A549 (cell line): ENCODE measurements at regions not wholly inside any gene's neighbourhood (a gene's known extent, or its start where the extent isn't known, plus 50 kb on each side); places are given as distances from the start of the nearest gene placed in this dataset.
A peak's percentile ranks its signal among the peaks of the same experiment; 100 is the strongest.

ENCODE experiments used
- ATAC-seq, 2 experiments: fragments of 200-7000 bp in 1 of 2; fragments of >200 bp in 1 of 2; cut with Nextera tagmentation in 1 of 2; cut with Tn5 transposase in 1 of 2; 3 replicates each; pipeline versions ENCODE4 v1.8.0 to v1.9.1; 2018 to 2020; ENCODE audit warnings: mild to moderate bottlenecking in 1 of 2, moderate library complexity in 1 of 2
- CTCF ChIA-PET: fragments of 300-600 bp; sonication (Branson Sonifier 250); formaldehyde crosslinking; extraction: SDS; loops from one replicate; lab custom pipeline; 2021; ENCODE audit warnings: antibody characterized with exemption, inconsistent platforms; lab: Yijun Ruan, JAX
- POLR2A ChIA-PET: fragments of 350-600 bp; formaldehyde crosslinking; extraction: SDS; loops from one replicate; lab custom pipeline; 2021; ENCODE audit warnings: antibody characterized with exemption, inconsistent platforms; lab: Yijun Ruan, JAX
- DNase-seq, 2 experiments: peaks; one replicate each; pipeline versions ENCODE4 v3.0.0 to v3.0.0-alpha.2; 2011 to 2016; ENCODE audit warnings: low read depth in 1 of 2, low spot score in 1 of 2
- FAIRE-seq: peaks from 2 replicates; lab custom pipeline; 2011; peaks lifted over from hg19 to GRCh38; lab: Jason Lieb, UNC
- H3K27ac ChIP-seq, 2 experiments: fragments of >200 bp; sonication (Bioruptor Twin); formaldehyde crosslinking; 3 replicates each; pipeline ENCODE4 v1.5.1; 2016 to 2017
- H3K4me1 ChIP-seq: fragments of >200 bp; sonication (Bioruptor Twin); formaldehyde crosslinking; 3 replicates; pipeline ENCODE4 v1.6.1; 2016
- H3K4me2 ChIP-seq: fragments of >200 bp; sonication (Bioruptor Twin); formaldehyde crosslinking; 3 replicates; pipeline ENCODE4 v1.6.1; 2016
- H3K4me3 ChIP-seq: fragments of >200 bp; sonication (Bioruptor Twin); formaldehyde crosslinking; 3 replicates; pipeline ENCODE4 v1.5.1; 2016
- H3K9me3 ChIP-seq: fragments of >200 bp; sonication (Bioruptor Twin); formaldehyde crosslinking; 3 replicates; pipeline ENCODE4 v1.6.1; 2016
- ATOH8 ChIP-seq: fragments of 250-450 bp; sonication (Bioruptor Pico); IDR thresholded peaks from 2 replicates; pipeline ENCODE4 v1.5.0; 2020; ENCODE audit warnings: low read depth, mild to moderate bottlenecking, moderate library complexity
- CBX2 ChIP-seq: fragments of 200-600 bp; sonication (generic); IDR thresholded peaks from 2 replicates; pipeline ENCODE4 v1.6.1; 2016; ENCODE audit warnings: low read depth, mild to moderate bottlenecking, borderline replicate concordance
- E2F6 ChIP-seq: IDR thresholded peaks from 2 replicates; pipeline ENCODE4 v1.6.1; 2012; ENCODE audit warnings: low read depth, borderline replicate concordance
- EHMT2 ChIP-seq: fragments of 200-600 bp; sonication (generic); IDR thresholded peaks from 2 replicates; pipeline ENCODE4 v1.6.1; 2016; ENCODE audit warnings: antibody characterized with exemption, low read depth, mild to moderate bottlenecking, moderate library complexity
- EP300 ChIP-seq, 2 experiments: fragments of >200 bp; sonication (Bioruptor Twin); formaldehyde crosslinking; IDR thresholded peaks; 2 replicates in 1 of 2; 3 replicates in 1 of 2; pipeline ENCODE4 v1.6.1; 2016 to 2017
- ESRRA ChIP-seq: fragments of 150-350 bp; IDR thresholded peaks from 2 replicates; pipeline ENCODE4 v1.6.1; 2014; ENCODE audit warnings: mild to moderate bottlenecking, low read length, borderline replicate concordance
- FOSL2 ChIP-seq, 2 experiments: fragments of 450-650 bp in 1 of 2; fragments of >200 bp in 1 of 2; sonication (Bioruptor Twin) in 1 of 2; formaldehyde crosslinking; IDR thresholded peaks; 2 replicates each; pipeline versions ENCODE4 v1.5.0 to v1.6.1; 2016 to 2020; ENCODE audit warnings: mild to moderate bottlenecking in 1 of 2, moderate library complexity in 1 of 2
- FOXS1 ChIP-seq: fragments of 250-450 bp; sonication (Bioruptor Pico); IDR thresholded peaks from 2 replicates; pipeline ENCODE4 v1.5.0; 2020; ENCODE audit warnings: mild to moderate bottlenecking, moderate library complexity
- HES2 ChIP-seq: fragments of >200 bp; sonication (Bioruptor Twin); formaldehyde crosslinking; IDR thresholded peaks from 2 replicates; pipeline ENCODE4 v1.6.1; 2016
- HOXB13 ChIP-seq: fragments of 250-450 bp; sonication (Bioruptor Pico); IDR thresholded peaks from 2 replicates; pipeline ENCODE4 v1.5.0; 2020; ENCODE audit warnings: low read depth, mild to moderate bottlenecking, moderate library complexity
- JUN ChIP-seq, 2 experiments: fragments of >200 bp; sonication (Bioruptor Twin); formaldehyde crosslinking; IDR thresholded peaks; 2 replicates in 1 of 2; 3 replicates in 1 of 2; pipeline ENCODE4 v1.6.1; 2016 to 2017
- JUNB ChIP-seq: fragments of >200 bp; sonication (Bioruptor Twin); formaldehyde crosslinking; IDR thresholded peaks from 2 replicates; pipeline ENCODE4 v1.6.1; 2016
- KDM5A ChIP-seq: fragments of 200-600 bp; sonication (generic); IDR thresholded peaks from 2 replicates; pipeline ENCODE4 v1.6.1; 2016; ENCODE audit warnings: antibody characterized with exemption, mild to moderate bottlenecking
- MAFK ChIP-seq: fragments of 450-650 bp; IDR thresholded peaks from 2 replicates; pipeline ENCODE4 v1.6.1; 2014; ENCODE audit not compliant: partially characterized antibody
- MAZ ChIP-seq: fragments of 150-350 bp; IDR thresholded peaks from 2 replicates; pipeline ENCODE4 v1.6.1; 2014; ENCODE audit warnings: antibody characterized with exemption, low read depth, low read length, borderline replicate concordance
- NPAS2 ChIP-seq: fragments of 250-450 bp; sonication (Bioruptor Pico); IDR thresholded peaks from 2 replicates; pipeline ENCODE4 v1.8.0; 2022; ENCODE audit warnings: mild to moderate bottlenecking, moderate library complexity, borderline replicate concordance
- NR3C1 ChIP-seq: fragments of >200 bp; sonication (Bioruptor Twin); formaldehyde crosslinking; IDR thresholded peaks from 3 replicates; pipeline ENCODE4 v1.6.1; 2017
- PBX3 ChIP-seq: IDR thresholded peaks from 2 replicates; pipeline ENCODE4 v1.6.1; 2012
- PHF8 ChIP-seq: fragments of 200-600 bp; sonication (generic); IDR thresholded peaks from 2 replicates; pipeline ENCODE4 v1.6.1; 2016; ENCODE audit warnings: low read depth, mild to moderate bottlenecking, antibody characterized with exemption, moderate library complexity, borderline replicate concordance
- RARB ChIP-seq: fragments of 250-450 bp; sonication (Bioruptor Pico); IDR thresholded peaks from 2 replicates; pipeline ENCODE4 v1.8.0; 2021; ENCODE audit warnings: mild to moderate bottlenecking, moderate library complexity
- RFX5 ChIP-seq: fragments of 450-650 bp; IDR thresholded peaks from 2 replicates; pipeline ENCODE4 v1.7.1; 2014; ENCODE audit warnings: antibody characterized with exemption, mild to moderate bottlenecking, moderate library complexity
- RNF2 ChIP-seq: fragments of 200-600 bp; sonication (generic); IDR thresholded peaks from 2 replicates; pipeline ENCODE4 v1.6.1; 2016; ENCODE audit warnings: low read depth, mild to moderate bottlenecking, antibody characterized with exemption, moderate library complexity, borderline replicate concordance
- SMC3 ChIP-seq: fragments of >200 bp; sonication (Bioruptor Twin); formaldehyde crosslinking; IDR thresholded peaks from 3 replicates; pipeline ENCODE4 v1.6.1; 2018; ENCODE audit warnings: inconsistent platforms
- SREBF2 ChIP-seq: fragments of 450-650 bp; IDR thresholded peaks from 2 replicates; pipeline ENCODE4 v1.6.1; 2014; ENCODE audit warnings: mild to moderate bottlenecking, moderate library complexity
- TFCP2L1 ChIP-seq: fragments of 250-450 bp; sonication (Bioruptor Pico); IDR thresholded peaks from 2 replicates; pipeline ENCODE4 v1.5.0; 2021; ENCODE audit warnings: mild to moderate bottlenecking
- ZC3H11A ChIP-seq: fragments of 450-650 bp; IDR thresholded peaks from 2 replicates; pipeline ENCODE4 v1.6.1; 2014; ENCODE audit warnings: antibody characterized with exemption, mild to moderate bottlenecking
- ZNF302 ChIP-seq: fragments of 250-450 bp; sonication (Bioruptor Pico); IDR thresholded peaks from 2 replicates; pipeline ENCODE4 v1.9.0; 2021; ENCODE audit warnings: inconsistent platforms, mild to moderate bottlenecking, moderate library complexity
- ZSCAN20 ChIP-seq: fragments of 250-450 bp; sonication (Bioruptor Pico); IDR thresholded peaks from 2 replicates; pipeline ENCODE4 v1.8.0; 2022; ENCODE audit warnings: mild to moderate bottlenecking, moderate library complexity
- WGBS: methylation state at CpG from one replicate; pipeline ENCODE4 v1.1.6; 2017; ENCODE audit errors: missing lambda C conversion rate; 5-methylcytosine and 5-hydroxymethylcytosine counted together

- TF ChIP-seq ZSCAN20 (CRISPR knock-in tag) (no peak), HES2 (no peak), KDM5A (no peak), NPAS2 (CRISPR knock-in tag) (no peak)
Measured at GRCh38 chr4:81627590-81627989, 155.9 kb upstream of the RASGEF1B start (continued).

- no peak for DNase-seq
- no peak for FAIRE-seq
- CTCF ChIA-PET = no interaction called here
- WGBS = 48% methylated on average over 5 of the region's 5 CpGs
- no peaks in the 10 kb centered on the region for H3K4me1 ChIP-seq
- H3K9me3 ChIP-seq = no peaks in the 10 kb centered on the region
- TF ChIP-seq NPAS2 (CRISPR knock-in tag) (no peak), MAFK (no peak), ESRRA (no peak), RFX5 (no peak), CBX2 (no peak), PHF8 (no peak), ZNF302 (no peak), FOXS1 (no peak), HOXB13 (no peak), RARB (CRISPR knock-in tag) (no peak)
- no peak for ATAC-seq
- H3K27ac ChIP-seq = no peak overlapping the region
- H3K4me3 ChIP-seq = no peak overlapping the region
- POLR2A ChIA-PET = no interaction called here
- no peak overlapping the region for H3K4me2 ChIP-seq
Measured at GRCh38 chr4:81626851-81627250, 155.1 kb upstream of the RASGEF1B start.

- CTCF ChIA-PET = no interaction called here
- WGBS = 25% methylated on average over 4 of the region's 4 CpGs
Measured at GRCh38 chr4:81625422-81626417, 154.0 kb upstream of the RASGEF1B start.

GRCh38 chr4:81623434-81623833 lies 151.7 kb upstream of the RASGEF1B start:
- no peak for DNase-seq
- POLR2A ChIA-PET = no interaction called here
- Histone ChIP-seq H3K4me1 (no peaks in the 10 kb centered on the region), H3K27ac (no peak overlapping the region), H3K4me3 (no peak overlapping the region), H3K9me3 (no peaks in the 10 kb centered on the region), H3K4me2 (no peak overlapping the region)
- CTCF ChIA-PET = no interaction called here
- no peak for FAIRE-seq
- no peak for ATAC-seq
- 43% methylated on average over 1 of the region's 2 CpGs for WGBS
- TF ChIP-seq TFCP2L1 (no peak), RFX5 (no peak), PBX3 (no peak), ESRRA (no peak), ZC3H11A (no peak), JUN (IDR thresholded peaks at IDR 0.05) (no peak), FOSL2 (IDR thresholded peaks at IDR 0.05) (no peak), FOSL2 (CRISPR knock-in tag; IDR thresholded peaks at IDR 0.05) (no peak), NPAS2 (CRISPR knock-in tag) (no peak), MAZ (no peak), EP300 (IDR thresholded peaks at IDR 0.05) (no peak), RNF2 (no peak), EHMT2 (no peak), SREBF2 (no peak), E2F6 (no peak), SMC3 (no peak)

More at GRCh38 chr4:81625422-81626417, 154.0 kb upstream of the RASGEF1B start:
- Histone ChIP-seq H3K9me3 (no peaks in the 10 kb centered on the region), H3K4me3 (no peak overlapping the region), H3K27ac (no peak overlapping the region), H3K4me2 (no peak overlapping the region; the same call in 2 of the 3 replicates), H3K4me1 (no peaks in the 10 kb centered on the region)
- POLR2A ChIA-PET = no interaction called here
- TF ChIP-seq SREBF2 (no peak), JUNB (no peak), ATOH8 (no peak), NR3C1 (no peak), RNF2 (no peak), EHMT2 (no peak)
- DNase-seq (peak in 1 of 2 experiments; percentile 26), FAIRE-seq (no peak), ATAC-seq (no peak)
